NCI-H2227 (cell line): ENCODE measurements at regions not wholly inside any gene's neighbourhood (a gene's known extent, or its start where the extent isn't known, plus 50 kb on each side); places are given as distances from the start of the nearest gene placed in this dataset.
"Not testable (repeated sequence)": the region's sequence is repeated elsewhere in the genome, so short reads cannot be mapped to it uniquely, and the experiment has no call there.

Experiments
- DNase-seq: peaks from one replicate; lab custom pipeline; 2025; ENCODE audit not compliant: unreplicated experiment; lab: John Stamatoyannopoulos, UW

- no peak for DNase-seq
Observed at GRCh38 chr3:56927855-56928254, 126.1 kb upstream of the ARHGEF3 start.

- no peak for DNase-seq
Observed at GRCh38 chr3:56926947-56927282, 125.2 kb upstream of the ARHGEF3 start.

GRCh38 chr3:56926243-56926946 is 124.6 kb upstream of the ARHGEF3 start:
- DNase-seq, result peak; percentile 12

DNA sequence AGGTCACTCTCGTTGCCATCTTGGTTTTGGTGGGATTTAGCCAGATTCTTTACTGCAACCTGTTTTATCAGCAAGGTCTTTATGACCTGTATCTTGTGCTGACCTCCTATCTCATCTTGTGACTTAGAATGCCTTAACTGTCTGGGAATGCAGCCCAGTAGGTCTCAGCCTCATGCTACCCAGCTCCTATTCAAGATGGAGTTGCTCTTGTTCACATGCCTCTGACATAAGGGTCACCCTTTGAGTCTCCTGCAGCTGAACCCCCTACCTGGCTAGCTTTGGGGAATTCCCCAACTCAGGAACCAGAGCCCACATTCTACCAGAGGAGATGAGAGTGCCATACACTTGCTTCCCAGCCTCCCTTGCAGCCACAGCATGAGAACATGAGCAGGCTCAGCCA is 123.0 kb upstream of the ARHGEF3 start:
- DNase-seq, result not testable (repeated sequence)

- DNase-seq, result peak; percentile 30
Observed at GRCh38 chr3:56923526-56924224, 121.9 kb upstream of the ARHGEF3 start.

DNA sequence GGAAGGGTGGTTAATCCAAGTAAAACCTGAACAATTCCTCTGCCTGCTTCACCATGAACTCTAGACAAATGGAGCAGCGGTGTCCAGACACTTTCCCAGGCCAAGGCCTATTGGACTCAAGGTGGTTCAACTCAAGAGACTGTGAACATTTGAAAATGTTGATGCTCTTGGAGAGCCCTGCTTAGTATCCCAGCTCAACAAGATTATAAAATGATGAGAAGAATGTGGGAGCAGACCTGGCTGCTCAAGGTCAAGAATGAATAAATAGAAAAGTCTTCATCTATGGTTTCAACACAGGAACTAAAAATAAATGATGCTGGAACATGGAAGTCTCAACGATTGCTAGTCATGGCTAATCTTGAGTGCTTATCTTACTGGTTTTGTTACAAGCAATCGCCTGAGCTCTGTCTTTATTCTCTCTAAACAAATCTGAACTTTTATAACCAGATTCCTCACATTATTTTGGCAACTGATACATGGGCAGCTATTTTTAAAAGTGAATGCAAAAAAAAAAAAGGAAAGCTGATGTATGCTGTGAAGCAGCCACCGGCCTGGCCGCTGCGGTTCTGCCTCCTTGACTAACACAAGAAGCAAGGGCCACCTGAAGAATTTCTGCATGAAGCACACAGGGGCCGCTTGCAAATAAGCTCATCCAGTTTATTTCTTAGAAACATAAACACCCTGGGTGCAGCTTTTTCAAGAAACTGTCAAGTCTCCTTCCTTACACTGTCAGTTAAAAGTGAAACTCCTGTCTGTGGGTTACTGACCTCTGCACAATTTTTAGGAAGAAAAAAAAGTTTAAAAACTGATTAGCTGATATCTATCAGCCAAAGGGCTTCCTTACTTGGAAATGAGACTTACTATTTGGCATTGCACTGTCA is 120.1 kb upstream of the ARHGEF3 start:
- no peak for DNase-seq

DNA sequence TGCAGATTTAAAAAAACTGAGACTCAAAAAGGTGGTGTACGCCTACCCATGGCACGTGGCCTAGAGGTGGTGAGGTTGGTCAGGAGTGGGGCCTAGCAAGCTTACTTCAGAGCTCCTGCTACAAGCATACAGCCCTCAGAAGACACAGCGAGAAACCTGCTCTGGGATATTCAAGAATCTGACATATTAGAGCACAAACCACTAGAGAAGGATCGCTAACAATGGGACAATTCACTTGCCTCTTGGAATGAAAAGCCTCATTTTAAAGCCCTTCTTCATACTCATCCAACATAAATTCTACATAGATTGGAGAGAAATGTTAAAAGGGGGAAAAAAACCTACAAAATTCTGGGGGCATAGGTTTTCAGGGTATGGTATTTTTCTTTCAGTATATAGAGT is 118.0 kb upstream of the ARHGEF3 start:
- no peak for DNase-seq

DNA sequence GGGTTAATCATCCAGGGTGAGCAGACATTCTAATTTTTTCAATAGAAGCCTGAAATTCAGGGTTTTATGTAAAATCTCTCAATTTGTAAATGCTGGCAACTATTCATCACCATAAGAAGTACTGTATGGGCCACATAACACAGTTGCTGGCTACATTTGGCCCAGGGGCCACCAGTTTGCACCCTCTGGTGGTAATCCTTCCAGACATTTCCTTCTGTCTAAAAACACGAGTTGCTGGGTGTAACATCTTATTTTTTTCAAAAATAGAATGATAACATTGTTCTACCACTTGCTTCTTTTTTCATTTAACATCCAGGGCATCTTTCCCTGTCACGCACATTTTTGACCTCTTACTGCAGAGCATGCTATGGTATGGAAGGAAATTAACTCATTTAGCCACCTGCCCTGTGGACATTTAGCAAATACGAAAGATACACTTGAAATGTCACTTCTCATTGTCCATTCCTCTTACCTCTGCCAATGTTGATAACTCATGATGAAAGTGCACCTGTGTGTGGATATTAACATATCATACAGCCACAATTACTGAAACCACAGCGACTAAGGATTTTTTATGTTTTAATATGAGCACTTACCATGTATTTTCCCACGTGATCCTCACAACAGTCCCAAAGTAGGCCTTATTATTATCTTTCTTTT is 117.5 kb upstream of the ARHGEF3 start:
- no peak for DNase-seq

DNA sequence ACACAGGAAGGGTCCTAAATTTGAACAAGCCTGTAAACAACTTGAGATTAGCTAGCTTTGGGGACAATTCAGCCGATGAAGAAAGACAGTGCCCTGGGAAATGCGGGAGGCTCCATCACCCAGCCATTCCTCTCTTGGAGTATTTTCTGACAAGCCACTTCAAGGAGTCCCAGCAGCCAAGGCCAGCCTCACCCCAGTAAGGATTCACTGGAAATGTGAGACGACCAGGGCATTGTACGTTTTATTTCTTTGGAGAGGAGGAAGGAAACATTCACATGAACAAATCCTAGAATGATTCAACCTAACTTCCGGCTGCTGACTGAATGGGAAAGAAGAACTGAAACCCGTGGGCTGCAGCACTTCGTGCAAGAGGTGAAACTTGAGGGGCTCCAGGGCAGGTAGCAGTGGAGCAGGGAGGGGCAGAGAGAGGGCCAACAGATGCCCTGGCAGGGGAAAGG is 116.4 kb upstream of the ARHGEF3 start:
- DNase-seq, result no peak

DNA sequence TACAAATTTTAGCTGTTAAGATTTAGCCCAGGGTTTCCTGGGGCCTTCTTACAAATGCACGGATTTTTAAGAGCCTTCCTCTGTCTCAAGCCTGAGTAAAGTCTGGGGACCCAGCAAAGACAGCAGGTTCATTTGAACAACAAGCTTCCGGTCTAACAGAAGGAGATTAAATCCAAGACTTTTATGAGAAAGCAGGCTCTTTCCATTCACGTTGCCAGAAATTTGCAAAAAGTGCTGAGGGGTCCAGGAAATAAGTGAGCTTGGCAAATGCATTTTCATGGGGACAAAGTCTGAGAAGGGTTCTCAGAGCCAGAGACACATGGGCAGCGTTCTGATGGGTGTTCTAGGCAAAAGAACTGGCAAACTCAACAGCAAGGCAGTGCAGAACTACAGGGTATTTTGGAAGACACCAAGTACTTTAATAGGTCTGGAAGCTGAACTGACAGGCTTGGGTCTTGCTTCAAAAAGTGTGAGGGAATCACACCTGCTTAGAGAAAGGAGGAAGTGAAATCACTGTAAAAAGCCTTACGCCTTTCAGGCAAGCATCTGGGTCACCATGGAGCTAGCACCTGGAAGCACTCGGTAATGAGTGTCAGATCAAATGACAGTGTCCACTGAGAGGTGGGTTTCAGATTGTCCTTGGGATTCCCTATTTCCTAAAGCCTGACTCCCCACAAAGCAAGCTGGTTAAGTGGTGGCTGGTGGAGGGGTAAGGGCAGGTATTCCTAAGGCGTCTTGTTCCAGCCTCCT is 115.8 kb upstream of the ARHGEF3 start:
- no peak for DNase-seq

GRCh38 chr3:56916716-56917360 is 115.1 kb upstream of the ARHGEF3 start:
- DNase-seq, result no peak

DNA sequence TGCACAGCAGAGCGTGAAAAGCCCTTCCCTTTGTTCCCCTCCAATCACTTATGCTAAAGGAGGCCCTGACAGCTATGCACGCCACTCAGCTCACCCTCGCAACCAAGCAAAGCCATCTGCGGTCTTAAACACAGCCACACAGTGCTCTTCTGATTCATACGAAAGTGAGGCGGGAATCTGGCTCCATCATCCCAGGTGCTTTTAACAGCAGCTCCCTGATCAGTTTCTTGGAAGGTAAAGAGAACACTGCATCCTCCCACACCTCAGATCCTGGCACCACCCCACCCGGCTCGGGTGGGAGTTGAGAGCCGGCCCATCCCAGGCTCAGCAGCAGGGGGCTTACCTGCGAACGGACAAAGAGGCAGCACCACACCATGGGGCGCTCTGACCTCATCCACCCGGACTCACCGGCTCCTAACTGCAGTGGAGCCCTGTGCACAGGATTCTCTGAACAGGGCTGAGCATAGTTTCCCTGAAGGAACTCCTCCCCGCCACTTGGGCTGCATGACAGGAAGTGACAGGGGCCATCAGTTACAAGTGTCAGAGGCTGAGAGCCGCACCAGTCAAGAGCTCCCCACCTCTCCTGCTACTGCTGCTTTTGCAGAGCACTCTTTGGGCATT is 114.3 kb upstream of the ARHGEF3 start:
- peak; percentile 52 for DNase-seq

DNA sequence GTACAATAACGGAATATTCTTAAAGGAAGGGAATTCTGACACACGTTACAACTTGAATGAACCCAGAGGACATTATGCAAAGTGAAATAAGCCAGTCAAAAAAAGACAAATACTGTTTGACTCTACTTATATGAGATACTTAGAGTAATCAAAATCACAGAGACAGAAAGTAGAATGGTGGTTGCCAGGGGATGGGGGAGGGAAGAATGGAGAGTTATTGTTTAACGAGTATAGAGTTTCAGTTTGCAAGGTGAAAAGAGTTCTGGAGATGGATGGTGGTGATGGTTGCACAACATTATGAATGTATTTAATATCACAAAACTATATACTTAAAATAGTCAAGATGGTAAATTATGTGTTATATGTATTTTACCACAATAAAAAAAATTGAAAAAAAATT is 112.9 kb upstream of the ARHGEF3 start:
- no peak for DNase-seq

DNA sequence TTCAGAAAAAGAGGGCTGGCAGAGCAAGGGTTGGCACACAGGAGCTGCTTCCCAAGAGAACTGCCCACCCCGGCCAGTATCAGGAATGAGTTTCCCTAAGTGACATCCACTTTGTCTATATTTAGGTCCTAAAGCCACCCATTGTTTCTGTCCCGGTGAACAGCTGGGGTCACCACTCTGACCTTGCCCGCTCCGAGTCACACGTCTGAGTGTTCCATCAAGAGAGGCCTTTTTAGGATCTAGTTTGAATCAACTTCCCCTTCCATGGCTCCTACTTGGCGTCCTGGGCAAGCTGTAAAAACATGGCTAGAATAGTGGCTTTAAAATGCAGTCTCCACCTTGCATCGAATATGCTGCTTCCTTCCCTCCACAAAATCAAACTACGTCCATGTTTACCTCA is 109.6 kb upstream of the ARHGEF3 start:
- DNase-seq, result no peak

GRCh38 chr3:56909349-56909748 is 107.6 kb upstream of the ARHGEF3 start:
- no peak for DNase-seq

DNA sequence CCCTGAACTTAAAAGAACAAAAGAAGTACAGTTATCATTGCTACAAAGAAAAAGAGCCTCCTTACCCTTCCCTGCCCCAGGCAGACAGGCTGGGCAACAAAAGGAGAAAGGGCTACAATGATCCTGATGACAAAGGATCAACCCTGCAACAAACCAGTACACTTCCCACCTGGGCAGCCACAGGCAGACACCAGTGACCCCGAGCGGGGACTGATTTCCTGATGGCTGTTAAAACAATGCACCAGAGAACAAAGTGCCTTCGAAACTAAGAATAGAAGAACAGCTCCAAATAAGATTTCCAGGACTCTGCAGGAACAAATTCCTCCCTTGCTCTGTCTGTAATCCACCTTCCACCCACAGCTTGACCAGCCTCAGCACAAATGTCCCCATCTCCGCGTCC is 106.3 kb upstream of the ARHGEF3 start:
- DNase-seq, result no peak

DNA sequence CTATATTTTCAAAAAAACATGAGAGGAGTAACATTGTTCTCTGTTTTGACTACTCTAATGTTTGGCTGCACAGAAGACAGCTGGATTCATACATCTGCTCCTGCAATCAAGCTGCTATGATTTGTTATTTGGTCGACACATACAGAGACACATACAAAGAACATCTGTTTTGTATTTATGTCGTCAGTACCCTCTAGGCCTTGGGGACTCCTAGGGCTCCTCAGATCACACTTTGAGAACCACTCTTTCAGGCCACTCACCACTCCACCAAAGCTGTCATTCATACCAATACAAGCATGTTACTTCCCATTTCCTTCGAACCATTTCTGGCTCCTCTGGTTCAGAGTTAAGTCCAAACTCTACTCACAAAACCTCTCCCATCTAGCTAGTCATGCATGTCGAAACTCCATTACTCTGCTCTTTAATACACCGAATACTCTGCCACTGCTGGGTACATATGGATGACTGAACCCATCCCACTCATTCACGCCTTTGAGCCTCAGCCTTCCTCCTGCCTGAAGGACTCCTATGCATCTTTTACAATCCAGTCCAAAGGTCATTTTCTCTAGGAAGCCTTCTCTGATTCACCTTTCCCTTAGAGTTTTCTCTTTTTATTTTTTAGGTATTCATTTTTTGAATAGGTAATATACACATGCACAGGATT is 102.9 kb upstream of the ARHGEF3 start:
- DNase-seq, result no peak

GRCh38 chr3:56903231-56903782 is 101.6 kb upstream of the ARHGEF3 start:
- DNase-seq, result no peak
